MCF 10A (cell line): ENCODE measurements at regions not wholly inside any gene's neighbourhood (a gene's known extent, or its start where the extent isn't known, plus 50 kb on each side); places are given as distances from the start of the nearest gene placed in this dataset.

Experiments
- BruUV-seq: library from RNA; stranded (reverse); fragments of 400-500 nt; replicated peaks from 2 replicates; lab custom pipeline; 2021; lab: Mats Ljungman, UMichigan
- CTCF ChIA-PET: fragments of 300-600 bp; sonication (Branson Sonifier 250); formaldehyde crosslinking; extraction: SDS; loops from one replicate; lab custom pipeline; 2021; ENCODE audit warnings: antibody characterized with exemption, inconsistent platforms; lab: Yijun Ruan, JAX
- POLR2A ChIA-PET: fragments of 300-600, 350-650 bp; sonication (Branson Sonifier 250); formaldehyde crosslinking; extraction: SDS; loops from one replicate; lab custom pipeline; 2020; ENCODE audit warnings: antibody characterized with exemption, inconsistent platforms; lab: Yijun Ruan, JAX
- DNase-seq: peaks from one replicate; pipeline ENCODE4 v3.0.0-alpha.2; 2018; ENCODE audit not compliant: unreplicated experiment
- H3K27ac Mint-ChIP-seq: one replicate; pipeline ENCODE4 v1.8.0; 2022; ENCODE audit warnings: mild to moderate bottlenecking, low read depth, mixed read lengths; ENCODE audit not compliant: unreplicated experiment
- H3K27me3 Mint-ChIP-seq: one replicate; pipeline ENCODE4 v1.8.0; 2022; ENCODE audit warnings: mixed read lengths; ENCODE audit not compliant: insufficient read depth, unreplicated experiment
- H3K36me3 Mint-ChIP-seq: one replicate; pipeline ENCODE4 v1.8.0; 2022; ENCODE audit warnings: mild to moderate bottlenecking, moderate library complexity, mixed read lengths; ENCODE audit not compliant: insufficient read depth, unreplicated experiment
- H3K4me1 Mint-ChIP-seq: one replicate; pipeline ENCODE4 v1.8.0; 2022; ENCODE audit warnings: mixed read lengths; ENCODE audit not compliant: insufficient read depth, unreplicated experiment
- H3K4me3 Mint-ChIP-seq: one replicate; pipeline ENCODE4 v1.8.0; 2022; ENCODE audit warnings: mild to moderate bottlenecking, moderate library complexity, mixed read lengths; ENCODE audit not compliant: unreplicated experiment
- H3K9me3 Mint-ChIP-seq: one replicate; pipeline ENCODE4 v1.8.0; 2022; ENCODE audit warnings: mixed read lengths; ENCODE audit not compliant: unreplicated experiment
- intact Hi-C: fragments of 100-400 bp; cut with micrococcal nuclease; formaldehyde crosslinking; loops from 2 replicates; pipeline ENCODE4 v1.14.1; 2022
- TF ChIP-seq, protein P1 (sequence below): fragments of 200-600 bp; IDR thresholded peaks from one replicate; pipeline ENCODE4 v1.8.0; 2022; ENCODE audit warnings: antibody characterized with exemption, mild to moderate bottlenecking; ENCODE audit not compliant: unreplicated experiment

DNA sequence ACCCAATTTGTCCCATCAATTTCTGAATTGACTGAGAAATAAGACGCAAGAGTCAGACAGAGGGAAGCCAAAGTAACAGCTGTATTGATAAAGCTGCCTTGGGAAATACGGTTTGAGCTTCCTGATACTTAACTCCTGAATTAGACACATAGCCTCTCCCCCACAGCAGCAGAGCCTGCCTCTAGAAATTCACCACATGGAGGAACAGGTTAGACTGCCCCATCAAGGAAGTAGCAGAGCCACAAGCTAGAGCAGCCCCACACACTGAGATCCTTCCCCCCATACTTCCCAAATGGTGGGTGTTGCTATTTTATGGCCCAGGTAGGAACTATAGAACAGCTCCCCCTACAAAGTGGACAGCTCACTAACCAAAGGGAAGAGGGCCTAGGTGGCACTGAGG, 220.0 kb downstream of the SMAD2 start:
- H3K27me3 Mint-ChIP-seq = peaks cover 36% of the 10 kb centered on the region
- no peaks in the 10 kb centered on the region for H3K4me1 Mint-ChIP-seq
- TF ChIP-seq, protein P1, sequence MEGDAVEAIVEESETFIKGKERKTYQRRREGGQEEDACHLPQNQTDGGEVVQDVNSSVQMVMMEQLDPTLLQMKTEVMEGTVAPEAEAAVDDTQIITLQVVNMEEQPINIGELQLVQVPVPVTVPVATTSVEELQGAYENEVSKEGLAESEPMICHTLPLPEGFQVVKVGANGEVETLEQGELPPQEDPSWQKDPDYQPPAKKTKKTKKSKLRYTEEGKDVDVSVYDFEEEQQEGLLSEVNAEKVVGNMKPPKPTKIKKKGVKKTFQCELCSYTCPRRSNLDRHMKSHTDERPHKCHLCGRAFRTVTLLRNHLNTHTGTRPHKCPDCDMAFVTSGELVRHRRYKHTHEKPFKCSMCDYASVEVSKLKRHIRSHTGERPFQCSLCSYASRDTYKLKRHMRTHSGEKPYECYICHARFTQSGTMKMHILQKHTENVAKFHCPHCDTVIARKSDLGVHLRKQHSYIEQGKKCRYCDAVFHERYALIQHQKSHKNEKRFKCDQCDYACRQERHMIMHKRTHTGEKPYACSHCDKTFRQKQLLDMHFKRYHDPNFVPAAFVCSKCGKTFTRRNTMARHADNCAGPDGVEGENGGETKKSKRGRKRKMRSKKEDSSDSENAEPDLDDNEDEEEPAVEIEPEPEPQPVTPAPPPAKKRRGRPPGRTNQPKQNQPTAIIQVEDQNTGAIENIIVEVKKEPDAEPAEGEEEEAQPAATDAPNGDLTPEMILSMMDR = no peak
- ChIA-PET POLR2A (no interaction called here), CTCF (interaction anchor here (1.0 kb wide), 1 partner anchor 433 kb away, joined by 5 read pairs; no protein-coding TSS in a partner anchor)
- H3K36me3 Mint-ChIP-seq = no peaks in the 10 kb centered on the region
- no TSS peak for BruUV-seq
- no peak overlapping the region for H3K27ac Mint-ChIP-seq
- no peak for DNase-seq
- H3K4me3 Mint-ChIP-seq = no peak overlapping the region
- H3K9me3 Mint-ChIP-seq = no peaks in the 10 kb centered on the region
- intact Hi-C loops = no loop called here

DNA sequence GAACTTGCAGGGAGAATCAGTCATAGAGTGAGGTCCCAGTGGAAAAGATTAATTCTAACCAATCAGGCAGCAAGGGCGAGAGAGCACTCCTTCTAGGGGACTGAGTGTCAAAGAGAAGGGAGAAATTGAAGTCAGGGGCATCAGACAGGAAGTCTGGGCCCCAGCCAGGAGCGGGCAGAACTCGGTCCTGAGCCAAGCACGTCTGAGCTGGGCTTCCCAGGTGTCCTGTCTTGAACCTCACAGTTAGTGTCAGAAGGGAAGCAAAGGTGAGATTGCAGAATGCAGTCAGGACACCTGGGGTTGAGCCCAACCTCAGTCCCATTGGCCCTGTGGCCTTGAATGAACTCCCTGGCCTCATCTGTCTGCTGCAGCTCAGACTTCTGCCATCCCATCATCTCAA, 220.9 kb downstream of the SMAD2 start:
- ChIA-PET POLR2A (no interaction called here), CTCF (no interaction called here)
- Mint-ChIP-seq H3K4me1 (no peaks in the 10 kb centered on the region), H3K27ac (no peak overlapping the region), H3K36me3 (no peaks in the 10 kb centered on the region), H3K27me3 (peaks cover 36% of the 10 kb centered on the region), H3K9me3 (no peaks in the 10 kb centered on the region), H3K4me3 (no peak overlapping the region)
- intact Hi-C loops = no loop called here
- TF ChIP-seq, protein P1 = no peak
- no peak for DNase-seq
- no TSS peak for BruUV-seq

DNA sequence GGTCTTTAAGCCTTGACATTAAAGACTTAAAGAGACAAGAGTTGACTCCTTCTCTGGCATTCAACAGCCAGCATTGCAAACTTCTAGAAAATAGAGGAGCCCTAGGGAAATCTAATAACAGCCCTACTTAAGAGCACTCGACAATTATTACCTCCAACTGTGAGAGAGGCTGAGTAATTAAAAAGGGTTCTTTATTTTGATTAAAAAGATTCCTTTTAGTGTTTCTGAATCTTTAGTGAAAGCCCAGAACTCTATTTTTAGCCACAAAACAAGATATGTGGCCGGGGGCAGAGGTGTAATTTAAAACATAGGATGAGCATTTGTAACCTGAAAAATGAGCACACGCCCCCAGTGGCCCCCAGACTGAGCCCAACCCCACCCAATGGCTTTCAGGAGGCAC, 222.3 kb downstream of the SMAD2 start:
- intact Hi-C loops = no loop called here
- H3K9me3 Mint-ChIP-seq = no peaks in the 10 kb centered on the region
- no peak overlapping the region for H3K27ac Mint-ChIP-seq
- ChIA-PET POLR2A (no interaction called here), CTCF (no interaction called here)
- H3K4me1 Mint-ChIP-seq = no peaks in the 10 kb centered on the region
- peaks cover 35% of the 10 kb centered on the region for H3K27me3 Mint-ChIP-seq
- no peak overlapping the region for H3K4me3 Mint-ChIP-seq
- DNase-seq = no peak
- H3K36me3 Mint-ChIP-seq = no peaks in the 10 kb centered on the region
- BruUV-seq = no TSS peak
- TF ChIP-seq, protein P1 = no peak

DNA sequence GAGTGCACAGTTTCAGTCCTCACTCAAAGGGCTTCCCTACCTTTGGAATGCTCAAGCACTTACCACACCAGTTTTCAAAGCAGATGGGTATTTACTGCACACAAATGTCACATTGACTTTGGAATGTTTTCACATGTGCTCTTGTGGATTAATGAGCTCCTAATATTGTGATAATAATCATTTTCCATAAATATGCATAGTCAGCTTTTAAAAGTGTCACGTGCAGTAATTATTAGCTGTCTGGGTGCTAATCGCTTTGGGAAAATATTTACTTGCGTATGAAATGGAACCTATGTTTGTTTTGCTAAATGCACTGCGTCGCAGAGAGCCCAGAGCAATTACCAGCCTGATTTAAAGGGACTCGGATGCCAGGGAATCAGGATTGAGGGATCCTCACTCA, 229.3 kb downstream of the SMAD2 start:
- intact Hi-C loops = no loop called here
- H3K4me1 Mint-ChIP-seq = no peaks in the 10 kb centered on the region
- no peak overlapping the region for H3K27ac Mint-ChIP-seq
- ChIA-PET POLR2A (no interaction called here), CTCF (interaction anchor here (0.9 kb wide), 1 partner anchor 48 kb away, joined by 3 read pairs; no protein-coding TSS in a partner anchor)
- no peaks in the 10 kb centered on the region for H3K9me3 Mint-ChIP-seq
- no peaks in the 10 kb centered on the region for H3K36me3 Mint-ChIP-seq
- no peak overlapping the region for H3K4me3 Mint-ChIP-seq
- peaks cover 77% of the 10 kb centered on the region for H3K27me3 Mint-ChIP-seq
- no TSS peak for BruUV-seq
- TF ChIP-seq, protein P1 = no peak
- no peak for DNase-seq
